Lung (tissue), 11 donors: ENCODE measurements at regions not wholly inside any gene's neighbourhood (a gene's known extent, or its start where the extent isn't known, plus 50 kb on each side); places are given as distances from the start of the nearest gene placed in this dataset.

ENCODE experiments used
- ATAC-seq: fragments of 200-7000 bp; cut with Tn5 transposase; one replicate; pipeline ENCODE4 v1.9.1; 2020; ENCODE audit warnings: moderate number of reproducible peaks; ENCODE audit not compliant: insufficient read depth, low FRiP score
- DNase-seq, 3 donors: peaks; one replicate each; pipeline ENCODE4 v3.0.0-alpha.2; 2013 to 2017
- H3K27ac ChIP-seq, 2 donors: one replicate each; pipeline ENCODE4 v1.5.1; 2013; ENCODE audit warnings: mild to moderate bottlenecking in 2 of 2, moderate library complexity in 2 of 2, control low read depth in 1 of 2, inconsistent platforms in 1 of 2, low read depth in 1 of 2, low read length in 1 of 2
- H3K27me3 ChIP-seq, 3 donors: one replicate each; pipeline ENCODE4 v1.5.1; 2013; ENCODE audit warnings: low read length in 2 of 3; ENCODE audit not compliant: control insufficient read depth in 3 of 3, insufficient read depth in 3 of 3
- H3K36me3 ChIP-seq, 4 donors: one replicate each; pipeline ENCODE4 v1.5.1; 2013; ENCODE audit warnings: low read length in 4 of 4, mild to moderate bottlenecking in 1 of 4, moderate library complexity in 1 of 4; ENCODE audit not compliant: control insufficient read depth in 4 of 4, insufficient read depth in 4 of 4
- H3K4me1 ChIP-seq, 5 donors: one replicate each; pipeline ENCODE4 v1.5.1; 2013; ENCODE audit warnings: low read length in 5 of 5, mild to moderate bottlenecking in 2 of 5, moderate library complexity in 1 of 5; ENCODE audit not compliant: control insufficient read depth in 5 of 5, insufficient read depth in 5 of 5
- H3K4me3 ChIP-seq: one replicate; pipeline ENCODE4 v1.5.1; 2013; ENCODE audit warnings: mild to moderate bottlenecking, control low read depth, moderate library complexity
- H3K9ac ChIP-seq, 2 donors: one replicate each; pipeline ENCODE4 v1.5.1; 2013; ENCODE audit warnings: low read length in 2 of 2, control low read depth in 1 of 2; ENCODE audit not compliant: insufficient read depth in 1 of 2
- H3K9me3 ChIP-seq, 4 donors: one replicate each; pipeline ENCODE4 v1.5.1; 2013; ENCODE audit warnings: low read length in 3 of 4, mild to moderate bottlenecking in 1 of 4, moderate library complexity in 1 of 4; ENCODE audit not compliant: control insufficient read depth in 4 of 4, insufficient read depth in 3 of 4
- CTCF ChIP-seq: IDR thresholded peaks from 2 replicates; pipeline ENCODE4 v1.5.1; 2012; ENCODE audit warnings: mild to moderate bottlenecking; ENCODE audit errors: control extremely low read depth, extremely low read depth
- WGBS, 2 donors: extraction: QIAGEN DNeasy Blood & Tissue Kit; methylation state at CpG; one replicate each; pipeline ENCODE4 v1.1.7; 2013; 5-methylcytosine and 5-hydroxymethylcytosine counted together
- donor health status: control.
- donor health status: control.
- donor health status: Bipolar disorder and iron deficiency.
- donor health status: healthy.
- donor health status: DM: yes; HTN: yes; CAD: no.

DNA sequence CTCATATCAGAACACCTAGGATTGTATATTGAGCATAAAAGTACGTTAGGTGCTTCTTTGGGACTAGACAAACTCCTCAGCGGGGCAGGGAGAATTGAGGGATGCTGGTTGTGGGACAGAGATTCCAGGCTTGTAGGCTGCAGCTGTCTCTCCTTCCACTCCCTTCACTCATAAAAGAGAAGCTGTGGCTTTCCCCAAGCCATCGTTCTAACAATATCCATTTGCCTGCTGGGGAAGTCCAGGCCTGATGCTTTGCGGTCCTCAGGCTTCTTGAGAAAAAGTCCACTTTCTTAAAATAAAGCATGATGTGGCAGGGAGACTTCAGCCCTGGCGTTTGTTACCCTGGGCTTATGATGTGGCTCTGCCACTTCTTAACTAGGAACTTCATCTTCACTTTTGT lies 129.3 kb upstream of the OSMR start:
- no peaks in the 10 kb centered on the region for H3K36me3 ChIP-seq
- no peaks in the 10 kb centered on the region for H3K27me3 ChIP-seq
- no peak for DNase-seq
- peaks cover 0 to 22% (median 8%) of the 10 kb centered on the region in 5 donors for H3K4me1 ChIP-seq
- no peak overlapping the region for H3K9ac ChIP-seq
- ATAC-seq: no peak
- H3K4me3 ChIP-seq: no peak overlapping the region
- TF ChIP-seq CTCF: no peak
- no peaks in the 10 kb centered on the region for H3K9me3 ChIP-seq
- WGBS, 2 donors: 66 to 72% methylated on average over 5 of the region's 5 CpGs
- H3K27ac ChIP-seq: no peak overlapping the region

DNA sequence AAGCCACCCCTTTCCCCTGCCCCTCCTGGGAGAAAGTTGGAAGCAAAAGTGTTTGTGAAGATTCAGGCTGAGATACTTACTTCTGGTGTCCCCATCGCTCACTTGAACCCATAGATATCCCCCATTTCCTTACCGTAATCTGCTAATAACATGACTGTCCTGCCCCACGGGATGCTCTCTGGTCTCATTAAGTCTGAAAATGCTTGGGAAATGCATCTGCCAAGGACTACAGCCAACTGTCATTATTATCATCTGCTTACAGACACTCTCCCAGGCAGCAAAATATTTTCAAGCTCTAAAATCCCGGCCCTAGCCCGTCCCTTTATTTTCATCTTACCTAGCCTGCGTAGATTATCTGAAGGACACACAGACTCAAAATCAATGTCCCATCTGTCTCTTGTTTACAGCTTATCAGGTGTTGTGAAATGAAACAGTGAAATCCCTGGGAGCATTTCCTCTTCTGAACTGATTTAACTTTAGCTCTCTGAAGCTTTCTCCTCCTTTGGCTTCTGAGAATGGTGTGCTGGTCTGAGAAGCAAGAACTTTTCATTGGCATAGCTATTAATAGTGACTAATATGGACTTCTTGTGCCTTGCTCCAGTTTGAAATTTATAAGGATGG lies 126.9 kb upstream of the OSMR start:
- no peak overlapping the region for H3K27ac ChIP-seq
- H3K4me1 ChIP-seq: peaks cover 0 to 18% (median 8%) of the 10 kb centered on the region in 5 donors
- no peaks in the 10 kb centered on the region for H3K9me3 ChIP-seq
- TF ChIP-seq CTCF: no peak
- H3K9ac ChIP-seq: no peak overlapping the region
- 57 to 72% methylated on average over 6 of the region's 6 CpGs for WGBS, 2 donors
- H3K36me3 ChIP-seq: no peaks in the 10 kb centered on the region
- H3K27me3 ChIP-seq: no peaks in the 10 kb centered on the region
- DNase-seq (peak; percentile 47 to 88 (median 74)), ATAC-seq (no peak)
- no peak overlapping the region for H3K4me3 ChIP-seq

GRCh38 chr5:38719403-38719802 lies 126.4 kb upstream of the OSMR start:
- H3K4me1 ChIP-seq: peaks cover 0 to 18% (median 8%) of the 10 kb centered on the region in 5 donors
- no peaks in the 10 kb centered on the region for H3K36me3 ChIP-seq
- no peak for TF ChIP-seq CTCF
- no peak overlapping the region for H3K27ac ChIP-seq
- WGBS, 2 donors: 62 to 84% methylated on average over 1 of the region's 1 CpG
- ATAC-seq (no peak), DNase-seq (no peak)
- no peaks in the 10 kb centered on the region for H3K27me3 ChIP-seq
- no peaks in the 10 kb centered on the region for H3K9me3 ChIP-seq
- H3K4me3 ChIP-seq: no peak overlapping the region
- no peak overlapping the region for H3K9ac ChIP-seq

GRCh38 chr5:38719916-38720315 lies 125.9 kb upstream of the OSMR start:
- peaks cover 0 to 19% (median 9%) of the 10 kb centered on the region in 5 donors for H3K4me1 ChIP-seq
- no peaks in the 10 kb centered on the region for H3K27me3 ChIP-seq
- no peak overlapping the region for H3K4me3 ChIP-seq
- no peak for TF ChIP-seq CTCF
- H3K36me3 ChIP-seq: no peaks in the 10 kb centered on the region
- H3K27ac ChIP-seq: no peak overlapping the region
- H3K9ac ChIP-seq: no peak overlapping the region
- DNase-seq (peak in 1 of 3 donors; percentile 22), ATAC-seq (no peak)
- WGBS, 2 donors: 87 to 88% methylated on average over 3 of the region's 3 CpGs
- H3K9me3 ChIP-seq: no peaks in the 10 kb centered on the region
